Endothelial cell of umbilical vein (primary cell): ENCODE measurements at regions not wholly inside any gene's neighbourhood (a gene's known extent, or its start where the extent isn't known, plus 50 kb on each side); places are given as distances from the start of the nearest gene placed in this dataset.
"Not testable (repeated sequence)": the region's sequence is repeated elsewhere in the genome, so short reads cannot be mapped to it uniquely, and the experiment has no call there.

Source experiments
- BruUV-seq: library from RNA; stranded (reverse); fragments of 400-500 nt; replicated peaks from 2 replicates; lab custom pipeline; 2021; lab: Mats Ljungman, UMichigan
- CTCF ChIA-PET: fragments of 300-600, 350-600 bp; sonication (Branson Sonifier 250); formaldehyde crosslinking; loops from one replicate; lab custom pipeline; 2021; ENCODE audit warnings: antibody characterized with exemption, inconsistent platforms; lab: Charles Lee
- POLR2A ChIA-PET: fragments of 300-600, 350-600 bp; sonication (Branson Sonifier 250); formaldehyde crosslinking; loops from one replicate; lab custom pipeline; 2021; ENCODE audit warnings: antibody characterized with exemption, inconsistent platforms; lab: Charles Lee
- DNase-seq: peaks from one replicate; pipeline ENCODE4 v3.0.0-alpha.2; 2011; ENCODE audit warnings: low read depth, low spot score
- FAIRE-seq: peaks from 2 replicates; lab custom pipeline; 2011; peaks lifted over from hg19 to GRCh38; lab: Jason Lieb, UNC
- H2AFZ ChIP-seq: 2 replicates; pipeline ENCODE4 v1.6.0; 2012; ENCODE audit warnings: low read depth, low read length, control low read depth, inconsistent platforms
- H3K27ac ChIP-seq: 2 replicates; pipeline ENCODE4 v1.5.1; 2011; ENCODE audit warnings: low read depth, mild to moderate bottlenecking, control low read depth, low read length, moderate library complexity; ENCODE audit not compliant: insufficient read depth
- H3K27me3 ChIP-seq, 2 experiments: 2 replicates each; pipeline versions ENCODE4 v1.6.0 to v1.6.1; 2011; ENCODE audit warnings: low read length in 2 of 2, mixed read lengths in 1 of 2; ENCODE audit not compliant: control insufficient read depth in 2 of 2, insufficient read depth in 2 of 2
- H3K36me3 ChIP-seq, 2 experiments: 2 replicates in 1 of 2; 3 replicates in 1 of 2; pipeline ENCODE4 v1.5.1; 2011; ENCODE audit warnings: low read length in 2 of 2, mild to moderate bottlenecking in 1 of 2, moderate library complexity in 1 of 2; ENCODE audit not compliant: control insufficient read depth in 2 of 2, insufficient read depth in 2 of 2; ENCODE audit errors: extremely low read depth in 1 of 2
- H3K4me1 ChIP-seq: 3 replicates; pipeline ENCODE4 v1.5.1; 2011; ENCODE audit warnings: mild to moderate bottlenecking, low read length; ENCODE audit not compliant: control insufficient read depth, insufficient read depth; ENCODE audit errors: extremely low read depth
- H3K4me2 ChIP-seq: 2 replicates; pipeline ENCODE4 v1.6.1; 2011; ENCODE audit warnings: low read length, control low read depth, mixed read lengths; ENCODE audit not compliant: insufficient read depth
- H3K4me3 ChIP-seq, 3 experiments: fragments of 200-600 bp in 1 of 3; sonication (generic), shearing (Covaris generic) in 1 of 3; replicated peaks in 1 of 3; 2 replicates each; pipeline ENCODE4 v1.5.1; 2011 to 2016; ENCODE audit warnings: control low read depth in 3 of 3, low read length in 3 of 3, mild to moderate bottlenecking in 2 of 3, inconsistent platforms in 1 of 3, low read depth in 1 of 3, moderate library complexity in 1 of 3; ENCODE audit not compliant: insufficient read depth in 1 of 3
- H3K79me2 ChIP-seq: 2 replicates; pipeline ENCODE4 v1.6.0; 2012; ENCODE audit warnings: low read length, inconsistent platforms; ENCODE audit not compliant: control insufficient read depth, insufficient read depth
- H3K9ac ChIP-seq: replicated peaks from 2 replicates; pipeline ENCODE3; 2011; ENCODE audit warnings: low read length, control low read depth; ENCODE audit not compliant: insufficient read depth; ENCODE audit errors: extremely low read depth
- H3K9me1 ChIP-seq: replicated peaks from 3 replicates; pipeline ENCODE4 v1.6.0; 2011; ENCODE audit warnings: mild to moderate bottlenecking, low read length; ENCODE audit not compliant: control insufficient read depth, insufficient read depth; ENCODE audit errors: extremely low read depth
- H3K9me3 ChIP-seq: replicated peaks from 2 replicates; pipeline ENCODE4 v1.5.1; 2012; ENCODE audit warnings: low read length, inconsistent platforms; ENCODE audit not compliant: control insufficient read depth, insufficient read depth
- H4K20me1 ChIP-seq: replicated peaks from 2 replicates; pipeline ENCODE3; 2011; ENCODE audit warnings: mild to moderate bottlenecking, low read length; ENCODE audit not compliant: control insufficient read depth, insufficient read depth; ENCODE audit errors: extremely low read depth
- CTCF ChIP-seq, 2 donors: IDR thresholded peaks; 1 replicate in 1 of 2; 2 replicates in 1 of 2; pipeline ENCODE4 v1.5.1; 2011; ENCODE audit warnings: low read length in 2 of 2, mild to moderate bottlenecking in 2 of 2, moderate library complexity in 2 of 2, control low read depth in 1 of 2, inconsistent platforms in 1 of 2, low read depth in 1 of 2; ENCODE audit not compliant: insufficient read depth in 1 of 2; ENCODE audit errors: extremely low read depth in 1 of 2
- EZH2 ChIP-seq: IDR thresholded peaks from 2 replicates; pipeline ENCODE4 v1.6.1; 2012; ENCODE audit warnings: borderline replicate concordance, low read depth, mild to moderate bottlenecking, moderate library complexity, low read length, inconsistent platforms; ENCODE audit not compliant: severe bottlenecking
- FOS ChIP-seq: IDR thresholded peaks from 2 replicates; pipeline ENCODE4 v1.6.1; 2011; ENCODE audit warnings: mild to moderate bottlenecking, low read length, moderate library complexity, borderline replicate concordance; ENCODE audit not compliant: insufficient read depth
- GATA2 ChIP-seq: IDR thresholded peaks from 2 replicates; pipeline ENCODE4 v1.7.0; 2011; ENCODE audit warnings: low read depth, mild to moderate bottlenecking, moderate library complexity, mixed read lengths, low read length; ENCODE audit not compliant: insufficient read length, insufficient read depth
- JUN ChIP-seq: IDR thresholded peaks from 2 replicates; pipeline ENCODE4 v1.6.1; 2011; ENCODE audit warnings: borderline replicate concordance, low read depth; ENCODE audit not compliant: insufficient read length, insufficient read depth
- MYC ChIP-seq: IDR thresholded peaks from one replicate; pipeline ENCODE4 v1.6.1; 2011; ENCODE audit warnings: mild to moderate bottlenecking, low read depth, low read length
- POLR2A ChIP-seq: IDR thresholded peaks from 2 replicates; pipeline ENCODE4 v1.6.1; 2012; ENCODE audit warnings: low read depth, mild to moderate bottlenecking, control low read depth, low read length
- POLR2AphosphoS5 ChIP-seq: IDR thresholded peaks from 2 replicates; pipeline ENCODE4 v1.6.1; 2012; ENCODE audit warnings: low read depth, mild to moderate bottlenecking, control low read depth, low read length, moderate library complexity; ENCODE audit not compliant: insufficient read depth
- dilution Hi-C: fragments of 300-500 bp; cut with MboI; formaldehyde crosslinking; loops from one replicate; pipeline ENCODE4 v1.15.0; 2019; ENCODE audit warnings: low sequenced_read_pairs; ENCODE audit not compliant: extremely low pct_ligation_motif_present
- intact Hi-C: fragments of 100-400 bp; cut with micrococcal nuclease; formaldehyde crosslinking; loops from one replicate; pipeline ENCODE4 v1.10.0; 2022
- TF ChIP-seq, protein P1 (sequence below): IDR thresholded peaks from 2 replicates; pipeline ENCODE4 v1.6.1; 2011; ENCODE audit not compliant: insufficient read depth, insufficient read length

DNA sequence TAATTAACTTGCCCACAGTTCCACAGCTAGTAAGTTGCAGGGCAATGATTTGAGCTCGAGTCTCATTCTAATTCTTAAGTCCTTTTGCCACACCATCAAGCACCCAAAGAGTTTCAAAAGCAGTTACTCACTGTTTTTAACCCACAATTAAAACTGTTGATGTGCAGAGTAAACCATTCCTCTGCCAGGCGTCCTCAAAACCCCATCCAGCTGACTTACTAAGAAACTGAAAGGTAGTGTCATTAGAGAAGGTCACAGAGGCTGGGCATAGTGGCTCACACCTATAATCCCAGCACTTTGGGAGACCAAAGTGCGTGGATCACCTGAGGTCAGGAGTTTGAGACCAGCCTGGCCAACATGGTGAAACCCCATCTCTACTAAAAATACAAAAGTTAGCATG, 121.7 kb downstream of the CHIC2 start:
- dilution Hi-C loops, result loop anchor here (25.0 kb wide), 1 partner anchor 270 kb away; no protein-coding TSS in a partner anchor
- BruUV-seq, result no TSS peak
- Histone ChIP-seq H3K79me2 (no peaks in the 10 kb centered on the region), H2AFZ (no peak overlapping the region), H3K4me3 (no peak overlapping the region), H3K27me3 (no peaks in the 10 kb centered on the region), H3K4me2 (no peak overlapping the region), H3K9me3 (no peaks in the 10 kb centered on the region), H4K20me1 (no peaks in the 10 kb centered on the region), H3K27ac (no peak overlapping the region), H3K4me1 (peaks cover 17% of the 10 kb centered on the region), H3K9me1 (no peaks in the 10 kb centered on the region), H3K36me3 (no peaks in the 10 kb centered on the region), H3K9ac (no peak overlapping the region)
- POLR2A ChIA-PET, result interaction anchor here (1.3 kb wide), 1 partner anchor 121 kb away, joined by 3 read pairs; no protein-coding TSS in a partner anchor
- CTCF ChIA-PET, result interaction anchor here (1.0 to 5.5 kb wide), 4 partner anchors 12 to 291 kb away, joined by 3 to 33 read pairs (median 6); no protein-coding TSS in a partner anchor
- FAIRE-seq, result no peak
- no peak for TF ChIP-seq POLR2A
- TF ChIP-seq, protein P1, sequence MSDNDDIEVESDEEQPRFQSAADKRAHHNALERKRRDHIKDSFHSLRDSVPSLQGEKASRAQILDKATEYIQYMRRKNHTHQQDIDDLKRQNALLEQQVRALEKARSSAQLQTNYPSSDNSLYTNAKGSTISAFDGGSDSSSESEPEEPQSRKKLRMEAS, result no peak
- intact Hi-C loops, result loop anchor here (1.0 kb wide), 1 partner anchor 121 kb away; no protein-coding TSS in a partner anchor
- DNase-seq, result no peak

- Histone ChIP-seq H3K9ac (no peak overlapping the region), H3K27me3 (no peaks in the 10 kb centered on the region), H2AFZ (no peak overlapping the region), H3K9me3 (no peaks in the 10 kb centered on the region), H3K4me3 (no peak overlapping the region), H3K4me1 (peaks cover 17% of the 10 kb centered on the region), H3K9me1 (no peaks in the 10 kb centered on the region), H3K27ac (no peak overlapping the region), H3K79me2 (no peaks in the 10 kb centered on the region), H3K4me2 (no peak overlapping the region), H3K36me3 (no peaks in the 10 kb centered on the region), H4K20me1 (no peaks in the 10 kb centered on the region)
- intact Hi-C loops (no loop called here), dilution Hi-C loops (loop anchor here (25.0 kb wide), 1 partner anchor 271 kb away; no protein-coding TSS in a partner anchor)
- no TSS peak for BruUV-seq
- FAIRE-seq, result no peak
- no peak for DNase-seq
- ChIA-PET POLR2A (no interaction called here), CTCF (interaction anchor here (5.5 kb wide), 1 partner anchor 11 kb away, joined by 33 read pairs; no protein-coding TSS in a partner anchor)
- TF ChIP-seq CTCF (IDR thresholded peaks at IDR 0.05; ENCODE audit: extremely low read depth in 1 of 2, insufficient read depth in 1 of 2, low read depth in 1 of 2, low read length in 2 of 2) (no peak), GATA2 (no peak), EZH2 (no peak), POLR2AphosphoS5 (no peak), POLR2A (no peak), MYC (no peak), FOS (no peak), JUN (no peak)
- TF ChIP-seq, protein P1, result no peak
Observed at GRCh38 chr4:53941331-53941730, 123.1 kb downstream of the CHIC2 start.

DNA sequence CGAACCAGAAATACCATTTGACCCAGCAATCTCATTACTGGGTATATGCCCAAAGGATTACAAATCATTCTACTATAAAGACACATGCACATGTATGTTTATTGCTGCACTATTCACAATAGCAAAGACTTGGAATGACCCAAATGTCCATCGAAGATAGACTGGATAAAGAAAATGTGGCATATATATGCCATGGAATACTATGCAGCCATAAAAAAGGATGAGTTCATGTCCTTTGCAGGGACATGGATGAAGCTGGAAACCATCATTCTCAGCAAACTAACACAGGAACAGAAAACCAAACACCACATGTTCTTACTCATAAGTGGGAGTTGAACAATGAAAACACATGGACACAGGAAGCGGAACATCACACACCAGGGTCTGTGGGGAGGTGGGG, 124.5 kb downstream of the CHIC2 start:
- H4K20me1 ChIP-seq, intact Hi-C loops, H3K9me1 ChIP-seq, H3K27me3 ChIP-seq, H2AFZ ChIP-seq, H3K9ac ChIP-seq, FAIRE-seq, H3K4me3 ChIP-seq, H3K79me2 ChIP-seq, H3K4me2 ChIP-seq, BruUV-seq, H3K27ac ChIP-seq, POLR2A ChIA-PET, DNase-seq, H3K36me3 ChIP-seq, H3K9me3 ChIP-seq: not testable (repeated sequence)
- dilution Hi-C loops, result loop anchor here (25.0 kb wide), 1 partner anchor 272 kb away; no protein-coding TSS in a partner anchor
- peaks cover 17% of the 10 kb centered on the region for H3K4me1 ChIP-seq
- CTCF ChIA-PET, result interaction anchor here (2.3 kb wide), 1 partner anchor 10 kb away, joined by 8 read pairs; no protein-coding TSS in a partner anchor
